Small intestine (tissue), 7 donors: ENCODE measurements at regions not wholly inside any gene's neighbourhood (a gene's known extent, or its start where the extent isn't known, plus 50 kb on each side); places are given as distances from the start of the nearest gene placed in this dataset.

Experiments
- DNase-seq, 2 donors: peaks; one replicate each; pipeline versions ENCODE4 v3.0.0 to v3.0.0-alpha.2; 2013
- FAIRE-seq: peaks from 2 replicates; lab custom pipeline; 2012; peaks lifted over from hg19 to GRCh38; lab: Jason Lieb, UNC
- H3K27ac ChIP-seq, 3 donors: one replicate each; pipeline ENCODE4 v1.5.1; 2013; ENCODE audit warnings: low read length in 2 of 3, mild to moderate bottlenecking in 2 of 3, control low read depth in 1 of 3, inconsistent platforms in 1 of 3, low read depth in 1 of 3, moderate library complexity in 1 of 3
- H3K27me3 ChIP-seq, 3 donors: one replicate each; pipeline ENCODE4 v1.6.1; 2013; ENCODE audit warnings: low read length in 3 of 3, inconsistent platforms in 1 of 3; ENCODE audit not compliant: control insufficient read depth in 3 of 3, insufficient read depth in 3 of 3
- H3K36me3 ChIP-seq, 3 donors: one replicate each; pipeline ENCODE4 v1.6.1; 2013; ENCODE audit warnings: low read length in 3 of 3, inconsistent platforms in 1 of 3, low read depth in 1 of 3, mild to moderate bottlenecking in 1 of 3, moderate library complexity in 1 of 3; ENCODE audit not compliant: control insufficient read depth in 3 of 3, insufficient read depth in 2 of 3
- H3K4me1 ChIP-seq, 3 donors: one replicate each; pipeline ENCODE4 v1.6.1; 2013; ENCODE audit warnings: low read length in 2 of 3, inconsistent platforms in 1 of 3, low read depth in 1 of 3, mild to moderate bottlenecking in 1 of 3, moderate library complexity in 1 of 3; ENCODE audit not compliant: control insufficient read depth in 3 of 3, insufficient read depth in 2 of 3
- H3K4me3 ChIP-seq, 3 donors: one replicate each; pipeline ENCODE4 v1.5.1; 2013; ENCODE audit warnings: low read length in 3 of 3, control low read depth in 1 of 3, inconsistent platforms in 1 of 3, low read depth in 1 of 3, mild to moderate bottlenecking in 1 of 3, moderate library complexity in 1 of 3
- H3K9me3 ChIP-seq, 2 donors: one replicate each; pipeline ENCODE4 v1.6.1; 2013; ENCODE audit warnings: low read depth in 1 of 2, low read length in 1 of 2; ENCODE audit not compliant: control insufficient read depth in 2 of 2, insufficient read depth in 1 of 2
- WGBS, 3 donors: extraction: QIAGEN DNeasy Blood & Tissue Kit; methylation state at CpG; one replicate each; pipeline ENCODE4 v1.1.7; 2013; 5-methylcytosine and 5-hydroxymethylcytosine counted together
- donor health status: healthy with polysubstance abuse.
- donor health status: control.
- donor health status: control.
- donor health status: Bipolar disorder and iron deficiency.
- donor health status: healthy.

DNA sequence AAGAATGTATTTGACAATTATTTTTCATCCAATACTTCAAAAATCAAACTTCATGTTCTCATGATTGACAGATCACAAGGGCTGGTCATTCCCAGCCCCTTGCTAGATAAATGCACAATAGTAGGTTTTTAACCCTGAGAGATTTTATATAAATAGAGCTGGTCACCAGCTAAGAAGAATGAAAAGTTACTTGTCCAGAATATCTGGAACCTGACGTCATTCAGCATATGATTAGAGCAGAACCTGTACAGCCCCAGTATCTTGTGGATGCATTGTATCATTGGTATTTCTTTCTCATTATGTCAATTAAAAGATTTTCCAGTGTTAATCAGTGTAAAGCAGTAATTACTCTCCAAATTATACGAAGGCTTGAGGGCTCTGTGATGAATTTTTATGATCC lies 202.8 kb upstream of the RND3 start:
- peaks cover 0 to 1% of the 10 kb centered on the region in 2 donors for H3K9me3 ChIP-seq

DNA sequence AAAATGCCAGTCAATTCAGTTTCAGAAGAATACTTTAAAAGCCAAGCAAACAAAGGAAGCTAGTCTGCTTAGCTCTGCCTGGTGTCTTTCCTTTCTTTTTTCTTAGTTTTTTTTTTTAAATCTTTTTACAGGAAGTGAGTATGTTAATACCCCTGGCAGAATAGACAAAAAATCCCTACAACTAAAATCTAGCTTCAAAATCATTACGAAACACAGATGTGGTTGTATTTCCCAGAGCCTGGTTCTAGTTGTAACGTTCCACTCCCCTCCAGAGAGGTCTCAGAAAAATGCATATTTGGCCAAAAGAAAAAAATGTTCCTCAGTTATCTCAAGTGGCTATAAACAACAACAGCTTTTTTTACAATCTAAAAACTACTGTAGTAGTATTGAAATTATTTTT lies 202.1 kb upstream of the RND3 start:
- Histone ChIP-seq H3K9me3 (peaks cover 0 to 1% of the 10 kb centered on the region in 2 donors), H3K36me3 (no peaks in the 10 kb centered on the region), H3K4me1 (no peaks in the 10 kb centered on the region), H3K27me3 (peaks cover 0 to 2% (median 0%) of the 10 kb centered on the region in 3 donors), H3K4me3 (no peak overlapping the region), H3K27ac (no peak overlapping the region)
- WGBS, 3 donors, result 55 to 74% (median 59%) methylated on average over 2 of the region's 2 CpGs
- FAIRE-seq (no peak), DNase-seq (no peak)

More for the DNA sequence above, 202.8 kb upstream of the RND3 start:
- 58 to 74% (median 61%) methylated on average over 2 of the region's 2 CpGs for WGBS, 3 donors
- no peaks in the 10 kb centered on the region for H3K36me3 ChIP-seq
- H3K27ac ChIP-seq, result no peak overlapping the region
- FAIRE-seq (no peak), DNase-seq (no peak)
- no peak overlapping the region for H3K4me3 ChIP-seq
- H3K4me1 ChIP-seq, result no peaks in the 10 kb centered on the region
- peaks cover 0 to 2% (median 0%) of the 10 kb centered on the region in 3 donors for H3K27me3 ChIP-seq

DNA sequence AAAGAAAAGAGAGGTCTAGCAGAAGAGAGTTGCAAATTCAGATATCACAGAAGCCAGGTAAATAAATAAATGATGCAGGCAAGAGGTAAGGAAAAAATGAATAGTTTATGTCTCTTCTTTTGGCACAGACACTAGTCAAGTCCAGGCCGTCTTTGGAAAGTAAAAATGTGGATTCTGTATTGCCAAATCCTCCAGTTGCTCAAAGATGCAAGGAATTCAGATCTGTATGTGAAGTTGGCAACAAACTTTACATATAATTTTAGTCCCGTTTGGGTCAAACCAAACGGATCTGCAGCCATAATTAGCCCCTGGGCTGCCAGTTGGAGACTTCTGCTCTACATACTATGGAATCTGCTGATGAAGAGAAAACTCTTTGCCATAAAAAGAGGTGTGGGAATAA lies 200.5 kb upstream of the RND3 start:
- Histone ChIP-seq H3K4me1 (no peaks in the 10 kb centered on the region), H3K36me3 (no peaks in the 10 kb centered on the region), H3K9me3 (peaks cover 0 to 1% of the 10 kb centered on the region in 2 donors), H3K27ac (no peak overlapping the region), H3K27me3 (peaks cover 0 to 2% (median 0%) of the 10 kb centered on the region in 3 donors), H3K4me3 (no peak overlapping the region)
- WGBS, 3 donors, result 67 to 78% (median 74%) methylated on average over 3 of the region's 3 CpGs
- FAIRE-seq (no peak), DNase-seq (no peak)

DNA sequence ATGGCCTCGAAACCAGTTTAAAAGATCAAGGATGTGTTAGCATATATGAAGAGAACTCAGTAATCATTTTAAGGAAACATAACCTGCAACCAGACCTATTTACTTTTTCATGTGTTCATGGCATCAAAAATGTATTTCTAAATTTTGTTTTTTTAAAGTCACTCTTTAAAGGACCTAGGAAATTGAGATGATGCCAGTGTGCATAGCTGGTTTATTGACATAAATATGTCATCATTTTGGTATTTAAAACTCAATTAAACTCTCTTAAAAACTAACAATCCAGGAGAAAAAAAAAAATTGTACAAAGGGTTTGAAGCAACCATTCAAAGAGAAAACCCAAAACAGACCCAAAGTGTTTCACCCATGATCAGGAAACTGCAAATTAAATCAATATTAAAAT lies 198.9 kb upstream of the RND3 start:
- no peaks in the 10 kb centered on the region for H3K9me3 ChIP-seq
- FAIRE-seq, result no peak
- H3K4me1 ChIP-seq, result peaks cover 0 to 4% (median 0%) of the 10 kb centered on the region in 3 donors
- H3K36me3 ChIP-seq, result no peaks in the 10 kb centered on the region
- no peak for DNase-seq
- peaks cover 0 to 2% (median 0%) of the 10 kb centered on the region in 3 donors for H3K27me3 ChIP-seq
- no peak overlapping the region for H3K27ac ChIP-seq
- no peak overlapping the region for H3K4me3 ChIP-seq
- WGBS, 3 donors, result 72 to 86% (median 74%) methylated on average over 1 of the region's 1 CpG

DNA sequence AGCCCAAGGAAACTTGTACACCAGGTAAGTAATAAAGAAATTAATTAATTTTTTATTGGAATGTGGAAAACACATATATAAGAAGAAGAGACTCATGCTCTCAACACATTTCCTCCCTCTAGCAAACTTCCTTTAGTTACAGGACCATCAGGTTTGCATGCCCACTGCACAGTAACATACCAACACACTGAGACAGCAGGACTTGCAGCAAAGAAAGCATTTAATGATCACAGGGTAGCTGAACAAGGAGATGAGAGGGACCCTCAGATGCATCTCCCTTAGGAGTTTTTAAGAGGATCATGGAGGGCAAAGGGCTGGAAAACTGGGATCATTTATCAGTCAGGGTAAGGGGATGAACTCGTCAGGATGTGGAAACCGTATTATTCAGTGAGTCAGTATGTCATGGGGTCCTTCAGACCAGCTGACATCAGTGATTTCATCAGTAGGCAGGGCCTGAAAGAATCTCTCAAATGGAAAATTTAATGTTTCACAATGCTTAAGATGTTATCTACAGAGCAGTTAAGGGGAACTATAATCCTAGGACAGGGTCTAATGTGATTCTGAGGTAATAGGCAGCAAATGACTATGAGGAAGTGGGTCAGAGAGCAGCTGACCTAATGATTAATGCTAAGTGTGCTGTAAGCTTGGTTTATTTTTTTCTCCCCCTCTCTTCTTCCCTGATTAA lies 193.8 kb upstream of the RND3 start:
- Histone ChIP-seq H3K36me3 (no peaks in the 10 kb centered on the region), H3K4me1 (peaks cover 0 to 14% (median 0%) of the 10 kb centered on the region in 3 donors), H3K27ac (peak overlapping the region in 1 of 3 donors; percentile 67), H3K27me3 (no peaks in the 10 kb centered on the region), H3K4me3 (no peak overlapping the region), H3K9me3 (peaks cover 0 to 6% of the 10 kb centered on the region in 2 donors)
- 56 to 68% (median 66%) methylated on average over 2 of the region's 2 CpGs for WGBS, 3 donors
- FAIRE-seq, result no peak
- DNase-seq, result peak in 1 of 2 donors; percentile 74

DNA sequence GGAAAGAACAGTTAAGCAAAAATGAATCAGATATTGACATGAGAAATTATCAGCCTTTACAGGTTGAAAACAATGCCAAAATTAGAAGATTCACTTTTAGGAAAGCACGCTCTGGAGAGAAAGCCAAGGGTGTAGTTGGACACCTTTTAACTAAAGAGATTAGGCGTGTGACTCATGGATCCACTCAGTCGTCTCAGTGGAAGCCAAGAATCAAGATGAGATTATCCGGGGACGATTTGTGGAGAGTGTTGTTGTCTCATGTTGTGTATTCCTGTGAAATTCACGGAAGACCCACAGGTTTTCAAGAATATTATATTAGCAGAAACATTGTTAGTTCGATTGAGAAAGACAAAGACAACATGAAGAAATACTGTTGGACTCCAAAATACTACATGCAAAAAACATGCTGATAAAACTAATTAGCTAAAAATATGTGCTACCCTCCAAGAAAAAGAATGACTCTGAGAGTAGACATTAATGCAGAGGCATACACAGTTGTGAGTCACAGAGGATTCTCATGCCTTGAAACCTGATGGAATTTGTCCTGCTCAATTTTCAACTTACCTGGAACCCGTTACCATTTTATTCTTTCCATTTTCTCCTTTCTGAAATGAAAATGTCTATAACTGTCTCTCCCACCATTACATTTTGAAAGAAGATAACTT lies 192.1 kb upstream of the RND3 start:
- no peak overlapping the region for H3K27ac ChIP-seq
- H3K4me3 ChIP-seq, result no peak overlapping the region
- H3K27me3 ChIP-seq, result no peaks in the 10 kb centered on the region
- FAIRE-seq (no peak), DNase-seq (no peak)
- H3K9me3 ChIP-seq, result peaks cover 0 to 6% of the 10 kb centered on the region in 2 donors
- H3K36me3 ChIP-seq, result no peaks in the 10 kb centered on the region
- 76 to 87% (median 78%) methylated on average over 8 of the region's 8 CpGs for WGBS, 3 donors
- H3K4me1 ChIP-seq, result peaks cover 0 to 16% (median 0%) of the 10 kb centered on the region in 3 donors

DNA sequence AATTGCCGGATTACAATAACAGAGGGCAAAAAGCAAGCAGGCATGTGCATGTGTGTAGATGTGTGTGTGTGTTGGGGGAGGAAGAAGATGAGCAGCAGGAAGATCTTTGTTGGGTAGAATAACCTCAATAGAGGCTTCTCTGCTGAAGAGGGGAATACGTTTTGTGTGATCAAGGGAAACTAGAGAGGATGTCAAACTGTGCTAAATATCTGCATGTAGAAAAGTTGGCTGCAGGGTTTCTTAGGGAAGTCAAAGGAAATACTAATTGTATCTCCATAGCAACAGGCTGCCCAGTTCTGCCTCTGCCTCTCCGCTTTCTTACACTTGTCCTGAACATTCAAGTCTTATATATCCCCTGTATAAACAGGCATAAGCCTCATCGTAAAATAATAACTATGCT lies 190.1 kb upstream of the RND3 start:
- WGBS, 3 donors, result 57 to 73% (median 64%) methylated on average over 4 of the region's 4 CpGs
- Histone ChIP-seq H3K36me3 (no peaks in the 10 kb centered on the region), H3K4me3 (no peak overlapping the region), H3K27me3 (no peaks in the 10 kb centered on the region), H3K4me1 (peaks cover 0 to 16% (median 0%) of the 10 kb centered on the region in 3 donors), H3K27ac (peak overlapping the region in 1 of 3 donors; percentile 75), H3K9me3 (peaks cover 0 to 6% of the 10 kb centered on the region in 2 donors)
- FAIRE-seq, result no peak
- DNase-seq, result no peak

DNA sequence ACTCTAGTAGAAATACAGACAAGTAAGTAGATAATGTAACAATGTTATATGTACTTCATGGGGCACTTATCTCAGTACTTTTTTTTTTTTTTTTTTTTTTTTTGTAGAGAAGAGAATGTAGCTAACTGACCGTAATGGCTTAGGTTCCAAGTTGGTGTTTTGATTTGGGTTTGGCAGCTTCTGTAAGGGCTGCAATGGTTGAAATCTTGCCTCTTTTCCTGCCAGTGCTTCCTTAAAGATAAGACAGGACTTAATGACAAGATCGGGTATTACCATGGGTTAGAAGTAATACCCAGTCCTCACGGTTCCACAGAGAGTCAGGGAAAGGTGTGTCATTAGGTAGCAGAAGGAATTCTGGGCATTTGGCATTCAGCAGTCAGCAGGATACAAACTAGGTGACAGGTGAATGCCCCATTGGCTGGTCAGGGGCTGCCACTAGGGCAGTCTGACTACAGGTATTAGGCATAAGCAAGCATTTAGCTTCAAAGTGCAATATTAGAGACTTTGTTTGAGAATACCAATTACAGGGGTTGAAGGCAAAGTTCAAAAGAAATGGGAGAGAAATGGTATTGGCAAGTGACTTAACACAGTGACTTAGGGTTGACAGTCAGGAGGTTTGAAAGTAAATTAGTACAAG lies 189.4 kb upstream of the RND3 start:
- DNase-seq (peak in 1 of 2 donors; percentile 67), FAIRE-seq (no peak)
- Histone ChIP-seq H3K27ac (peak overlapping the region in 1 of 3 donors; percentile 75), H3K4me3 (no peak overlapping the region), H3K4me1 (peaks cover 0 to 13% (median 0%) of the 10 kb centered on the region in 3 donors), H3K9me3 (peaks cover 0 to 6% of the 10 kb centered on the region in 2 donors), H3K36me3 (no peaks in the 10 kb centered on the region), H3K27me3 (no peaks in the 10 kb centered on the region)
- 34 to 61% (median 46%) methylated on average over 3 of the region's 3 CpGs for WGBS, 3 donors
